Caco-2 (cell line): ENCODE measurements at regions not wholly inside any gene's neighbourhood (a gene's known extent, or its start where the extent isn't known, plus 50 kb on each side); places are given as distances from the start of the nearest gene placed in this dataset.

Experiments used
- BruUV-seq: library from RNA; stranded (reverse); fragments of 400-500 nt; replicated peaks from 2 replicates; lab custom pipeline; 2021; lab: Mats Ljungman, UMichigan
- CTCF ChIA-PET: fragments of 300-600 bp; sonication (Branson Sonifier 250); formaldehyde crosslinking; loops from one replicate; lab custom pipeline; 2022; ENCODE audit warnings: antibody characterized with exemption; lab: Charles Lee
- POLR2A ChIA-PET: fragments of 300-600 bp; sonication (Branson Sonifier 250); formaldehyde crosslinking; loops from one replicate; lab custom pipeline; 2022; ENCODE audit warnings: antibody characterized with exemption; lab: Charles Lee
- DNase-seq, 2 experiments: peaks; one replicate each; pipeline versions ENCODE4 v3.0.0 to v3.0.0-alpha.2; 2020 to 2022
- H3K27me3 ChIP-seq: replicated peaks from 2 replicates; pipeline ENCODE4 v1.6.0; 2011; ENCODE audit warnings: low read length; ENCODE audit not compliant: control insufficient read depth, insufficient read depth
- H3K36me3 ChIP-seq: 2 replicates; pipeline ENCODE4 v1.5.1; 2011; ENCODE audit warnings: low read length; ENCODE audit not compliant: control insufficient read depth, insufficient read depth
- H3K4me1 ChIP-seq: fragments of 250-450 bp; sonication (Bioruptor Pico); 2 replicates; pipeline ENCODE4 v1.5.1; 2020; ENCODE audit warnings: mild to moderate bottlenecking
- H3K4me3 ChIP-seq: 2 replicates; pipeline ENCODE4 v1.5.1; 2011; ENCODE audit warnings: low read depth, mild to moderate bottlenecking, control low read depth, low read length
- H3K9me3 ChIP-seq: fragments of 250-450 bp; sonication (Bioruptor Pico); 2 replicates; pipeline ENCODE4 v1.5.1; 2020; ENCODE audit warnings: mild to moderate bottlenecking, moderate library complexity
- H3K27ac Mint-ChIP-seq: one replicate; pipeline ENCODE4 v1.8.0; 2022; ENCODE audit warnings: mixed read lengths; ENCODE audit not compliant: unreplicated experiment
- H3K27me3 Mint-ChIP-seq: one replicate; pipeline ENCODE4 v1.8.0; 2022; ENCODE audit warnings: mixed read lengths; ENCODE audit not compliant: insufficient read depth, unreplicated experiment
- H3K36me3 Mint-ChIP-seq: one replicate; pipeline ENCODE4 v1.8.0; 2022; ENCODE audit warnings: mild to moderate bottlenecking, mixed read lengths; ENCODE audit not compliant: insufficient read depth, unreplicated experiment
- H3K4me1 Mint-ChIP-seq: one replicate; pipeline ENCODE4 v1.8.0; 2022; ENCODE audit warnings: low read depth, mixed read lengths; ENCODE audit not compliant: unreplicated experiment
- H3K4me3 Mint-ChIP-seq: one replicate; pipeline ENCODE4 v1.8.0; 2022; ENCODE audit warnings: mild to moderate bottlenecking, moderate library complexity, mixed read lengths; ENCODE audit not compliant: unreplicated experiment
- H3K9me3 Mint-ChIP-seq: one replicate; pipeline ENCODE4 v1.8.0; 2022; ENCODE audit warnings: mixed read lengths; ENCODE audit not compliant: unreplicated experiment
- intact Hi-C: fragments of 100-400 bp; cut with micrococcal nuclease; formaldehyde crosslinking; loops from one replicate; pipeline ENCODE4 v1.10.0; 2022; ENCODE audit not compliant: unreplicated experiment
- TF ChIP-seq, protein P1 (sequence below), 2 experiments: fragments of 200-600 bp in 1 of 2; IDR thresholded peaks; 1 replicate in 1 of 2; 2 replicates in 1 of 2; pipeline versions ENCODE4 v1.5.1 to v1.8.0; 2011 to 2022; ENCODE audit warnings: antibody characterized with exemption in 1 of 2, control low read depth in 1 of 2, inconsistent platforms in 1 of 2, low read depth in 1 of 2, low read length in 1 of 2, mild to moderate bottlenecking in 1 of 2, moderate library complexity in 1 of 2; ENCODE audit not compliant: insufficient read depth in 1 of 2, severe bottlenecking in 1 of 2, unreplicated experiment in 1 of 2

DNA sequence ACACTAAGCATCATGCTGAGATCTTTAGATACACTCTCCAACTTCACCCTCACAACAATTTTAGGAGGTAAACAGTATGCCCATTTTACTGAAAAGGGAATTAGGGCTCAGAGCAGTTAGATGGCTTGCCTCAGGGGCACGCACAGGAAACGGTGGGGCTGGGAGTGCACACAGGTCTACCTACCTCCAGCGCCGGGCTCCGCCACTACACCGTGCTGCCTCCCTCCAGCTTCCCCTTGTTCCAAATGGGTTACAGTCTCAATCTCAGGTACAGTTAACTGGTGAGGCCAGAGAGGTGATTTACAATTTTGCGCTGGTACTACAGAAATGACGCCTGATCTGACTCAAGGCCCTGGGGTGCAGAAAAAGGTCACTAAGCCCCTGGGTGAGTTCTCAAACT lies 142.0 kb downstream of the NOC3L start:
- no peaks in the 10 kb centered on the region for H3K4me1 ChIP-seq
- Mint-ChIP-seq H3K36me3 (no peaks in the 10 kb centered on the region), H3K9me3 (no peaks in the 10 kb centered on the region), H3K4me1 (no peaks in the 10 kb centered on the region), H3K4me3 (no peak overlapping the region), H3K27me3 (no peaks in the 10 kb centered on the region), H3K27ac (no peak overlapping the region)
- TF ChIP-seq, protein P1, sequence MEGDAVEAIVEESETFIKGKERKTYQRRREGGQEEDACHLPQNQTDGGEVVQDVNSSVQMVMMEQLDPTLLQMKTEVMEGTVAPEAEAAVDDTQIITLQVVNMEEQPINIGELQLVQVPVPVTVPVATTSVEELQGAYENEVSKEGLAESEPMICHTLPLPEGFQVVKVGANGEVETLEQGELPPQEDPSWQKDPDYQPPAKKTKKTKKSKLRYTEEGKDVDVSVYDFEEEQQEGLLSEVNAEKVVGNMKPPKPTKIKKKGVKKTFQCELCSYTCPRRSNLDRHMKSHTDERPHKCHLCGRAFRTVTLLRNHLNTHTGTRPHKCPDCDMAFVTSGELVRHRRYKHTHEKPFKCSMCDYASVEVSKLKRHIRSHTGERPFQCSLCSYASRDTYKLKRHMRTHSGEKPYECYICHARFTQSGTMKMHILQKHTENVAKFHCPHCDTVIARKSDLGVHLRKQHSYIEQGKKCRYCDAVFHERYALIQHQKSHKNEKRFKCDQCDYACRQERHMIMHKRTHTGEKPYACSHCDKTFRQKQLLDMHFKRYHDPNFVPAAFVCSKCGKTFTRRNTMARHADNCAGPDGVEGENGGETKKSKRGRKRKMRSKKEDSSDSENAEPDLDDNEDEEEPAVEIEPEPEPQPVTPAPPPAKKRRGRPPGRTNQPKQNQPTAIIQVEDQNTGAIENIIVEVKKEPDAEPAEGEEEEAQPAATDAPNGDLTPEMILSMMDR (IDR thresholded peaks at IDR 0.05; ENCODE audit: insufficient read depth in 1 of 2, low read depth in 1 of 2, low read length in 1 of 2, severe bottlenecking in 1 of 2, unreplicated experiment in 1 of 2), result no peak
- H3K9me3 ChIP-seq, result no peaks in the 10 kb centered on the region
- no TSS peak for BruUV-seq
- ChIA-PET CTCF (no interaction called here), POLR2A (no interaction called here)
- DNase-seq, result no peak
- H3K27me3 ChIP-seq, result no peaks in the 10 kb centered on the region
- no peak overlapping the region for H3K4me3 ChIP-seq
- no peaks in the 10 kb centered on the region for H3K36me3 ChIP-seq
- intact Hi-C loops, result no loop called here

GRCh38 chr10:94223702-94224370 lies 138.9 kb downstream of the NOC3L start:
- BruUV-seq, result no TSS peak
- no peak for DNase-seq
- Histone ChIP-seq H3K4me1 (no peaks in the 10 kb centered on the region), H3K36me3 (no peaks in the 10 kb centered on the region), H3K9me3 (no peaks in the 10 kb centered on the region), H3K4me3 (no peak overlapping the region), H3K27me3 (no peaks in the 10 kb centered on the region)
- no peaks in the 10 kb centered on the region for H3K36me3 Mint-ChIP-seq
- H3K9me3 Mint-ChIP-seq, result no peaks in the 10 kb centered on the region
- H3K27ac Mint-ChIP-seq, result no peak overlapping the region
- no peaks in the 10 kb centered on the region for H3K27me3 Mint-ChIP-seq
- POLR2A ChIA-PET, result no interaction called here
- no peaks in the 10 kb centered on the region for H3K4me1 Mint-ChIP-seq
- CTCF ChIA-PET, result no interaction called here
- intact Hi-C loops, result no loop called here
- no peak overlapping the region for H3K4me3 Mint-ChIP-seq
- TF ChIP-seq, protein P1 (IDR thresholded peaks at IDR 0.05; ENCODE audit: insufficient read depth in 1 of 2, low read depth in 1 of 2, low read length in 1 of 2, severe bottlenecking in 1 of 2, unreplicated experiment in 1 of 2), result no peak

DNA sequence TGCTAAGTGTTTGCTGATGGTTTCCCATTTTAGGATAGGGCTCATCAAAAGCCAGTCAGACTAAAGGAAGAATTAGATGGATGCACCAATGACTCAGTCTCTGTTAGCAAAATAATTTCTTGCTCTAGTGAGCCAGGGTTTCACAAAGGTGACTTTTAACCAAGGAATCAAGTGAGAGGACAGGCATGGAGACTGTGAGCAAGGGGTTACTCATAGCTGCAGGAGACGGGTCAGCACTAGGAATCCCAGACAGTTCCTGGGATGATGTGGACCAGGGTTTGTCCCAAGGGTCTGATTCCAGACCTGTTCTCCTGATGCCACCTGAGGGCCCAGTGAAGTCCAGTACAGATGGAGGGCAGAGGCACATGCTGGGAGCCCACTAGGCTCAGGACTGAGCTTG lies 138.1 kb downstream of the NOC3L start:
- TF ChIP-seq, protein P1 (IDR thresholded peaks at IDR 0.05; ENCODE audit: insufficient read depth in 1 of 2, low read depth in 1 of 2, low read length in 1 of 2, severe bottlenecking in 1 of 2, unreplicated experiment in 1 of 2), result no peak
- no peak overlapping the region for H3K27ac Mint-ChIP-seq
- no TSS peak for BruUV-seq
- no peaks in the 10 kb centered on the region for H3K27me3 Mint-ChIP-seq
- H3K4me3 ChIP-seq, result no peak overlapping the region
- no peaks in the 10 kb centered on the region for H3K9me3 Mint-ChIP-seq
- ChIA-PET CTCF (interaction anchor here (1.2 kb wide), 1 partner anchor 308 kb away, joined by 3 read pairs; no protein-coding TSS in a partner anchor), POLR2A (no interaction called here)
- no peaks in the 10 kb centered on the region for H3K4me1 Mint-ChIP-seq
- no peak overlapping the region for H3K4me3 Mint-ChIP-seq
- H3K9me3 ChIP-seq, result no peaks in the 10 kb centered on the region
- H3K36me3 Mint-ChIP-seq, result no peaks in the 10 kb centered on the region
- DNase-seq, result no peak
- intact Hi-C loops, result loop anchor here (1.0 kb wide), 2 partner anchors 148 to 308 kb away; no protein-coding TSS in a partner anchor
- no peaks in the 10 kb centered on the region for H3K27me3 ChIP-seq
- no peaks in the 10 kb centered on the region for H3K36me3 ChIP-seq
- no peaks in the 10 kb centered on the region for H3K4me1 ChIP-seq
